Esophagus muscularis mucosa (tissue), 4 donors: ENCODE measurements at regions not wholly inside any gene's neighbourhood (a gene's known extent, or its start where the extent isn't known, plus 50 kb on each side); places are given as distances from the start of the nearest gene placed in this dataset.
"Not testable (repeated sequence)": the region's sequence is repeated elsewhere in the genome, so short reads cannot be mapped to it uniquely, and the experiment has no call there.

ENCODE experiments used
- DNase-seq: peaks from one replicate; pipeline ENCODE4 v3.0.0-alpha.2; 2017; ENCODE audit errors: extremely low spot score
- H3K27ac ChIP-seq, 4 donors: fragments of 200-600 bp; sonication (generic); replicated peaks in 1 of 4; 1 replicate in 3 of 4; 2 replicates in 1 of 4; pipeline ENCODE4 v1.5.1; 2016 to 2019; ENCODE audit warnings: mild to moderate bottlenecking in 1 of 4
- H3K27me3 ChIP-seq, 4 donors: fragments of 200-600 bp; sonication (generic); one replicate each; pipeline versions ENCODE4 v1.5.1 to v1.6.0; 2016 to 2019
- H3K36me3 ChIP-seq, 4 donors: fragments of 200-600 bp; sonication (generic); one replicate each; pipeline ENCODE4 v1.5.1; 2016 to 2019
- H3K4me1 ChIP-seq, 4 donors: fragments of 200-600 bp; sonication (generic); one replicate each; pipeline ENCODE4 v1.5.1; 2016 to 2019
- H3K4me3 ChIP-seq, 4 donors: fragments of 200-600 bp; sonication (generic); 1 replicate in 2 of 4; 2 replicates in 2 of 4; pipeline ENCODE4 v1.5.1; 2016 to 2019; ENCODE audit warnings: mild to moderate bottlenecking in 4 of 4, moderate library complexity in 1 of 4
- H3K9me3 ChIP-seq, 4 donors: fragments of 200-600 bp; sonication (generic); 1 replicate in 3 of 4; 2 replicates in 1 of 4; pipeline ENCODE4 v1.5.1; 2016 to 2019
- CTCF ChIP-seq, 3 experiments: fragments of 200-600 bp in 2 of 3; fragments of 450-650 bp in 1 of 3; sonication (generic) in 2 of 3; IDR thresholded peaks; one replicate each; pipeline ENCODE4 v1.5.1; 2017 to 2019; ENCODE audit warnings: antibody characterized with exemption in 3 of 3, mild to moderate bottlenecking in 2 of 3, moderate library complexity in 1 of 3
- EP300 ChIP-seq: sonication (generic); formaldehyde crosslinking; IDR thresholded peaks from one replicate; pipeline ENCODE4 v1.6.1; 2017; ENCODE audit warnings: antibody characterized with exemption
- POLR2A ChIP-seq: fragments of 450-650 bp; IDR thresholded peaks from one replicate; pipeline ENCODE4 v1.6.1; 2017; ENCODE audit warnings: antibody characterized with exemption, moderate library complexity, mild to moderate bottlenecking, low read depth
- POLR2AphosphoS5 ChIP-seq, 2 donors: sonication (generic); formaldehyde crosslinking; IDR thresholded peaks; one replicate each; pipeline ENCODE4 v1.6.1; 2017; ENCODE audit warnings: antibody characterized with exemption in 2 of 2
- WGBS: methylation state at CpG from one replicate; pipeline ENCODE4 v1.1.5; 2018; 5-methylcytosine and 5-hydroxymethylcytosine counted together
- intact Hi-C: fragments of 100-400 bp; cut with DNase I; formaldehyde crosslinking; loops from one replicate; pipeline ENCODE4 v1.15.1; 2023

GRCh38 chr12:112685321-112685720, 106.2 kb upstream of the RPH3A start:
- peaks cover 0 to 19% (median 0%) of the 10 kb centered on the region in 4 donors for H3K27me3 ChIP-seq
- H3K4me1 ChIP-seq, result no peaks in the 10 kb centered on the region
- WGBS, result 79% methylated on average over 2 of the region's 2 CpGs
- no peak for DNase-seq
- H3K9me3 ChIP-seq, result peaks cover 0 to 4% (median 0%) of the 10 kb centered on the region in 4 donors
- H3K4me3 ChIP-seq, result no peak overlapping the region
- no peaks in the 10 kb centered on the region for H3K36me3 ChIP-seq
- TF ChIP-seq CTCF (IDR thresholded peaks at IDR 0.05) (no peak), POLR2AphosphoS5 (IDR thresholded peaks at IDR 0.05) (no peak), EP300 (no peak), POLR2A (no peak)
- intact Hi-C loops, result no loop called here
- no peak overlapping the region for H3K27ac ChIP-seq

GRCh38 chr12:112686373-112686772, 105.2 kb upstream of the RPH3A start:
- no peak overlapping the region for H3K27ac ChIP-seq
- H3K36me3 ChIP-seq, result no peaks in the 10 kb centered on the region
- intact Hi-C loops, result no loop called here
- no peak for TF ChIP-seq POLR2AphosphoS5 (IDR thresholded peaks at IDR 0.05)
- no peaks in the 10 kb centered on the region for H3K4me1 ChIP-seq
- 70% methylated on average over 2 of the region's 2 CpGs for WGBS
- peaks cover 0 to 19% (median 0%) of the 10 kb centered on the region in 4 donors for H3K27me3 ChIP-seq
- no peak for DNase-seq
- peaks cover 0 to 7% (median 0%) of the 10 kb centered on the region in 4 donors for H3K9me3 ChIP-seq
- no peak overlapping the region for H3K4me3 ChIP-seq

- 72% methylated on average over 9 of the region's 9 CpGs for WGBS
- Histone ChIP-seq H3K27ac (no peak overlapping the region), H3K9me3 (peaks cover 0 to 3% (median 0%) of the 10 kb centered on the region in 4 donors), H3K4me3 (no peak overlapping the region), H3K27me3 (peaks cover 0 to 16% (median 0%) of the 10 kb centered on the region in 4 donors), H3K4me1 (no peaks in the 10 kb centered on the region), H3K36me3 (no peaks in the 10 kb centered on the region)
- intact Hi-C loops, result no loop called here
- TF ChIP-seq EP300 (no peak), CTCF (IDR thresholded peaks at IDR 0.05) (no peak), POLR2A (no peak), POLR2AphosphoS5 (IDR thresholded peaks at IDR 0.05) (no peak)
- DNase-seq, result no peak
Observed at GRCh38 chr12:112694065-112694464, 97.5 kb upstream of the RPH3A start.

GRCh38 chr12:112697441-112697840, 94.1 kb upstream of the RPH3A start:
- intact Hi-C loops, H3K27ac ChIP-seq, H3K4me3 ChIP-seq, H3K9me3 ChIP-seq, H3K36me3 ChIP-seq, DNase-seq, H3K4me1 ChIP-seq: not testable (repeated sequence)
- 81% methylated on average over 7 of the region's 7 CpGs for WGBS
- H3K27me3 ChIP-seq, result peaks cover 0 to 27% (median 0%) of the 10 kb centered on the region in 4 donors

- intact Hi-C loops, result no loop called here
- H3K9me3 ChIP-seq, result no peaks in the 10 kb centered on the region
- H3K4me3 ChIP-seq, result no peak overlapping the region
- H3K27me3 ChIP-seq, result peaks cover 0 to 16% (median 0%) of the 10 kb centered on the region in 4 donors
- no peak overlapping the region for H3K27ac ChIP-seq
- TF ChIP-seq POLR2AphosphoS5 (IDR thresholded peaks at IDR 0.05), result no peak
- no peak for TF ChIP-seq POLR2A
- no peak for TF ChIP-seq EP300
- TF ChIP-seq CTCF (IDR thresholded peaks at IDR 0.05), result no peak
- DNase-seq, result no peak
- no peaks in the 10 kb centered on the region for H3K36me3 ChIP-seq
- no peaks in the 10 kb centered on the region for H3K4me1 ChIP-seq
Observed at GRCh38 chr12:112705037-112705632, 86.4 kb upstream of the RPH3A start.

GRCh38 chr12:112710414-112710813, 81.1 kb upstream of the RPH3A start:
- intact Hi-C loops, result no loop called here
- Histone ChIP-seq H3K27ac (no peak overlapping the region), H3K4me3 (no peak overlapping the region), H3K4me1 (no peaks in the 10 kb centered on the region), H3K9me3 (no peaks in the 10 kb centered on the region), H3K36me3 (no peaks in the 10 kb centered on the region), H3K27me3 (peaks cover 0 to 8% (median 0%) of the 10 kb centered on the region in 4 donors)
- DNase-seq, result no peak
- WGBS, result 67% methylated on average over 4 of the region's 4 CpGs
- TF ChIP-seq POLR2A (no peak), CTCF (IDR thresholded peaks at IDR 0.05) (no peak), POLR2AphosphoS5 (IDR thresholded peaks at IDR 0.05) (no peak), EP300 (no peak)
